Keratinocyte (primary cell): ENCODE measurements at regions not wholly inside any gene's neighbourhood (a gene's known extent, or its start where the extent isn't known, plus 50 kb on each side); places are given as distances from the start of the nearest gene placed in this dataset.

Experiments used
- EZH2 ChIP-seq: IDR thresholded peaks from one replicate; pipeline ENCODE4 v1.6.1; 2012; ENCODE audit warnings: inconsistent platforms, mild to moderate bottlenecking, low read length, moderate library complexity
- TF ChIP-seq, protein P1 (sequence below), 3 experiments: IDR thresholded peaks in 1 of 3; conservative IDR thresholded peaks in 1 of 3; optimal IDR thresholded peaks in 1 of 3; 2 replicates in 2 of 3; 3 replicates in 1 of 3; pipeline versions ENCODE3 to v1.5.1; 2011; ENCODE audit warnings: low read length in 3 of 3, mild to moderate bottlenecking in 3 of 3, moderate library complexity in 2 of 3, control low read depth in 1 of 3, inconsistent platforms in 1 of 3; ENCODE audit not compliant: insufficient read depth in 2 of 3; ENCODE audit errors: extremely low read depth in 1 of 3

- TF ChIP-seq, protein P1, sequence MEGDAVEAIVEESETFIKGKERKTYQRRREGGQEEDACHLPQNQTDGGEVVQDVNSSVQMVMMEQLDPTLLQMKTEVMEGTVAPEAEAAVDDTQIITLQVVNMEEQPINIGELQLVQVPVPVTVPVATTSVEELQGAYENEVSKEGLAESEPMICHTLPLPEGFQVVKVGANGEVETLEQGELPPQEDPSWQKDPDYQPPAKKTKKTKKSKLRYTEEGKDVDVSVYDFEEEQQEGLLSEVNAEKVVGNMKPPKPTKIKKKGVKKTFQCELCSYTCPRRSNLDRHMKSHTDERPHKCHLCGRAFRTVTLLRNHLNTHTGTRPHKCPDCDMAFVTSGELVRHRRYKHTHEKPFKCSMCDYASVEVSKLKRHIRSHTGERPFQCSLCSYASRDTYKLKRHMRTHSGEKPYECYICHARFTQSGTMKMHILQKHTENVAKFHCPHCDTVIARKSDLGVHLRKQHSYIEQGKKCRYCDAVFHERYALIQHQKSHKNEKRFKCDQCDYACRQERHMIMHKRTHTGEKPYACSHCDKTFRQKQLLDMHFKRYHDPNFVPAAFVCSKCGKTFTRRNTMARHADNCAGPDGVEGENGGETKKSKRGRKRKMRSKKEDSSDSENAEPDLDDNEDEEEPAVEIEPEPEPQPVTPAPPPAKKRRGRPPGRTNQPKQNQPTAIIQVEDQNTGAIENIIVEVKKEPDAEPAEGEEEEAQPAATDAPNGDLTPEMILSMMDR (optimal IDR thresholded peaks at IDR 0.05 in 1 of 3, IDR thresholded peaks at IDR 0.05 in 1 of 3, conservative IDR thresholded peaks at IDR 0.05 in 1 of 3; ENCODE audit: extremely low read depth in 1 of 3, insufficient read depth in 2 of 3, low read length in 3 of 3), result peak in 2 of 3 experiments; percentile 46 to 63
- TF ChIP-seq EZH2, result no peak
Observed at GRCh38 chr2:58553937-58554336, 312.8 kb upstream of the FANCL start.
